GM08714 (cell line): ENCODE measurements at regions not wholly inside any gene's neighbourhood (a gene's known extent, or its start where the extent isn't known, plus 50 kb on each side); places are given as distances from the start of the nearest gene placed in this dataset.
"Not testable (repeated sequence)": the region's sequence is repeated elsewhere in the genome, so short reads cannot be mapped to it uniquely, and the experiment has no call there.

Source experiments
- H3K4me3 ChIP-seq: fragments of 200-500 bp; sonication (Bioruptor generic); 2 replicates; pipeline ENCODE4 v1.5.1; 2014; ENCODE audit warnings: mild to moderate bottlenecking, low read length, inconsistent platforms
- ZNF274 ChIP-seq: IDR thresholded peaks from 2 replicates; pipeline ENCODE4 v1.6.1; 2012; ENCODE audit warnings: mild to moderate bottlenecking, low read depth, low read length

DNA sequence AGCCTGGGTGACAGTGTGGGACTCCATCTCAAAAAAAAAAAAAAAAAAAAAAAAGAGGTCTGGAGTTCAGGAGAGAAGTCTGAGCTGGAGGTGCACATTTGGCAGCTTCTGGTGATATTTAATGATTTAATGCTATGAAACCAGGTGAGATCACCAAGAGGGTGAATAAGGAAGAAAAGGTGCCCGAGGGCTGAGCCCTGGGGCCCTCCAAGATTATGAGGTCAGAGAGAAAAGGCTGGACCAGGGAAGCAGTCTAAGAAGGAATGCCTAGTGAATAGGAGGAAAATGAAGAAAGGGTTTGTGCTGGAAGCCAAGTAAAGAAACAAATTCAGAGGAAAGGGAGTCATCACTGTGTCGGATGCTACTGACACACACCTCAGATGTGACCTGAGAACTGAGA is 88.0 kb upstream of the PELI1 start:
- no peak overlapping the region for H3K4me3 ChIP-seq
- no peak for TF ChIP-seq ZNF274

DNA sequence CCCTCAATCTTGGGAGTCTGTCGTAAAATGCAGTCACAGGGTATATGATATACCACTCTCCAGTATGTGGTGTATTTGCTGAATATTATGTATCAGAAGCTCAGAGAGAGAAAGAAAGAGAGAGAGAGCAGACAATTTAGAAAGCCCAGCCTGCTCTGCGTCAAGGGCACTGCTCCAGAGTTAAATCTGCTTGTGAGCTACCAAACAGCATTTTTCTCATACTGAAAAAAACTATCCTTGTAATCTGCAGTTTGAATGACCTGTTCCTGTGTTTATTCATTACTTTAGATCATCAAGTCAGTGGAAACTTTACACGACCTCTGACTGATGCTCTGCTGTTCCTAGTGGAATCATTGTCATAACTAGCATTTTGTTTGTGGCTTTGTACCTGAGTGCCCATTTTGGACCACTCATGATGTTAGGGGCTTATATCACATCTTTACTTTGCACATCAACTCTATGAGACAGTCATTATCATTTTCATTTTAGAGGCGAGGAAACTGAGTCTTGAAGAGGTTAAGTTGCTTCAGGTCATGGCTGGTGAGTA is 89.2 kb upstream of the PELI1 start:
- no peak overlapping the region for H3K4me3 ChIP-seq
- no peak for TF ChIP-seq ZNF274

DNA sequence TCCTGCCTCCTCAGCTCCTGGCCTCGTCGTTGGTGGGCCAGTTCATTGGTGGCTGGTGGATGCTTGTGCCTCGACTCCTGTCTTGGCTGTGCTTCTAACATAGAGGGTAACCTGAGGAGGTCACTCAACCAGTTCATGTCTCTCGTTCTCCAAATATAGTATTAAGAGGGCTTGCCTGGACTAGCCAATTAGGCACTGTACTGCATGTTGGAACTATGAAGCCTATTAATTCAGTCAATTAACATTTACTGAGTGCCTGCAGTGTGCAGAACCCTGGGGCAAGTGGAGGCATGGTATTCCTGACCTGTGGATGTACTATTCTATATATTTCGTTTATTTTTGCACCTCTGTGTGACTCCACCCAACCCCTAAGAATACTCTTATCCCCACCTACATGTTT is 89.9 kb upstream of the PELI1 start:
- H3K4me3 ChIP-seq = peak overlapping the region; percentile 33; the same call in 1 of the 2 replicates
- no peak for TF ChIP-seq ZNF274

DNA sequence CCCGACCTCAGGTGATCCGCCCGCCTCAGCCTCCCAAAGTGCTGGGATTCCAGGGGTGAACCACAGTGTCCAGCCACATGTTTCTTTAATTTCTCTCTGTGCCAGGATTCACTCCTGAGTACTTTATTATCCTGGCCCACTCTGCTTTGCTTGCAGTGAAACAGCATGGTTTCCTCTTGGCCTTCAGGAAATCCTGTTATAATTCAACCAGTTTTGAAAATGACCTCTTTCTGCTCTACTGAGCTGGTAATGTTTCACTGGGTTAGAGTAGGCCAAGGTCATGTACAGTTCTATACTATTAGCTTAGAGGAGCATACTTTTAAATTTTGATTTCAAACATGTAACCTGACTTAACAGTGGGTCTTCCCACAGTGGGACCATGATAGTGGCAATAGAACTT is 90.6 kb upstream of the PELI1 start:
- no peak for TF ChIP-seq ZNF274
- H3K4me3 ChIP-seq = peak overlapping the region; percentile 51; the same call in 1 of the 2 replicates

DNA sequence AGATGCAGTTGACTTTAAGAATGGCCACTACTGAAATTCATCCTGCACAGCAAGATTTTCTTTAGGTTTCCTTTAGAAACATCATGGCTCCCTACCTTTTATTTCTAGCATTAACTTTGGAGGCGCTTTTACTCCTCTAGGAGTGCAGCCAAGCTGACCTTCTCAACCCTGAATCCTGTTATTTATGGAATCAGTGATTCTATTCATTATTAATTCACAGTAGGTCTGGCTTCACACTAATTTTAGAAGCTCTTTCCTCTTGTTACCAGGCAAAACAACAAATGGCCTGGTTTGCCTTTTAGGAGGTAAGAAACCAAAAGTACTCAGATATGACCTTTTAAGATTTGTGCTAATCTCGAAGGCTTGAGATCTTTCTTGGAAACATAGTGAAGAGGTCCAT is 93.0 kb upstream of the PELI1 start:
- no peak overlapping the region for H3K4me3 ChIP-seq
- no peak for TF ChIP-seq ZNF274

DNA sequence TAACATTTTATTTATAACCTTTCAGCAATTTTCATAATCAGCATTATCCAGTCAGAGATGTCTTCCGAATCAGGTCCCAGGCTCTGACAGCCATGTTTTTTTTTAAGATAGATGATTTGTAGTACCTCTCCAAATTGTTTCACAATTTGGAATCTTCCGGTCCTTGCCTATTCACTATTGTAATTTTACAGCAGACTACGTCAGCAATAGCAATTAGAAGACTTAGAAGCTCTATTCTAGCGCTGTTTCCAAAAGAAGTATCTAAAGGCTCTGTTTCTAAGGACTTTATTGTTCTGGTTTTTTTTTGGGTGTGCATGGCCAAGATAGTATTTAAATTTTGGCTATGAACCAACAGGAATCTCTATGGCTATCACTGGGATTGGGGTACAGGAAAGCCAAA is 94.6 kb upstream of the PELI1 start:
- TF ChIP-seq ZNF274 = no peak
- H3K4me3 ChIP-seq = no peak overlapping the region

DNA sequence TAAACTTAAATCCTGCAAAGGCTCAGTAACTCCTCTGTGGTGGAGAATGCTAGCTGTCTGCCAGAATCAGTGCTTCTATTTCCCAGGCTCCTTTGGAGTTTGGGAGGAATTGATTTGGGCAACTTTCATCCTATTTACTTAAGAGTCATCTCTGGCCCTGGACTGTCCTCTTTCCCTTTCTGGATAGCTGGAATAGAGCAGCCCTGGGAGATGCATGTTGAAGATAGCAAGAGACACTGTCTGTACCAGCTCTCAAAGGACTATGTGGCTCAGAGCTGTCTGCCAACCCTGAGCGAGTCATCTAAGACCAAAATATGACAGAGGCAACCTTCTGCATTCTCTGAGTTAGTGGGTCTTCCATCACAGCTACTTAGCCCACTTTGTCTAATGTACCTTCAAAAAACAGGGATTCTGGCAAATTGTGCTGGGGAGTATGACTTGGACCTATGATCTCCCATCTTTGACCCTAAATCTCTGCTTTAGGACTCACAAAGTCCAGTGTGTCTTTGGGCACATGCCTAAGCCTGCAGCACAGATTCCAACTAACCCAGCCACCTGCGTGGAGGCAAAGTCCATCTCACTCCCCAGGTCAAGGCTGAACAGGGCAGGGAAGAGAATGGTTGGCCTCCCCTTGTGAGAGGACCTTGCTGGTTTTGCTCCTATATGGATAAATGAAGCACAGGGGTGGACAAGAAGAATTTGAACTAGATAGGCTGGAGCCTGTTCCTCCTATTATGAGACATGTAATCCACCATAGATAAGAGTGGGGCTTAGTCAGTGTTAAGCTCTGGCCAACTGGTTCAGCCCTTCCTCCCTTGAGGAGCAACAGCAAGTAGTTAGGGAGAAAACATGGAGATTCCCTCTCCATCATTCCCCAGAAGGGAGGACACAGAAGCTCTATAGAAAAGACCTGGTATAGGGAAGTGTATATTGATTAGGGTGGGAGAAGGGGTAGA is 99.1 kb upstream of the PELI1 start:
- TF ChIP-seq ZNF274 = no peak
- no peak overlapping the region for H3K4me3 ChIP-seq

DNA sequence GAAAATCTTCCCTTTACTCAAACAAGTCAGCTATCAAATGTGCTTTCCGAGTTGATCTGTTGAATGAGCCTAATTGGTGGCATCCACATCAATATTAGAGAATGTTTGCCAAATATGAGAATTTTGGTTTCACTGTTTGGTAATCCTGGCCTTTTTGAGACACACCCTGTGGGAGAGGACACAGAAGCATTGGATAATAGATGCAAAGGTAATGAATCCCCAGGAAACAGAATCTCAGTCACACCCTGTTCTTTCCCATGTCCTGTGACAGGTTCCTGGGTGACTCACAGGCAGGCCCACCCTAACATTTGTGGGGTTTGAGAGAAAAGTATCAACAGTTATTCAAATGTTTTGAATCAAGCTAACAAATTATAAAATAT is 99.8 kb upstream of the PELI1 start:
- H3K4me3 ChIP-seq = no peak overlapping the region
- TF ChIP-seq ZNF274 = no peak

DNA sequence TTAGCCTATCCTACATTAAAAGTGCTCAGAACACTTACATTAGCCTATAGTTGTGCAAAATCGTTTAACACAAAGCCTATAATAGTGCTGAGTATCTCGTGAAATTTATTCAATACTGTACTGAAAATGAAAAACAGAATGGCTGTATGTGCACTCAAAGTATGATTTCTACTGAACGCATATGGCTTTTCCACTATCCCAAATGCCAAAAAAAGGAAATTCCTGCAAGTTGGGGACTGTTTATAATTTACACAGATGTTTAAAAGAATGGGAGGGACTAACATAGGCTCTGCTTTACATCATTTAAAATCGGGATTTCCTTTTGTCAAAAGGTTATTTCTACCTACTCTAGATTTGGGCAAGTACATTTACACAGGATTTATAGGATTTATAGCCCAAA is 101.4 kb upstream of the PELI1 start:
- TF ChIP-seq ZNF274 = no peak
- no peak overlapping the region for H3K4me3 ChIP-seq

DNA sequence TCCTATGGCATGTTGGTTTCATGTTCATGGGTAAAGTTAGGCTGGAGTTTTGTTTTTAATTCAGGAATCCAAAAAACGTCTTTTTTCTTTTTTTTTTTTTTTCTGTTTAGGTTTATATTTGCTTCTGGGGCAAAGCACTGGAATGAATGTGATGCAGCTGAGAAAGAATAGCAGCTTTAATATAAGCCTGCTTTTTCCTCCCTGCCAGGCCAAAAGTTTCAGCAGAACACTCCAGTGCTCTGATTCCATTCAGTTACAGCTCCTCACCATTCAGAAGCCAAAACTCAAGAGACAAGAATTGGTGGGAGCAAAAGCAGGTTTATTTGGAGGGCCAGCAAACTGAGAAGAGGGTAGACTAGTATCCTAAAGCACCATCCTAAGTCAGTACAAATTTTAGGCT is 102.7 kb upstream of the PELI1 start:
- H3K4me3 ChIP-seq = no peak overlapping the region
- no peak for TF ChIP-seq ZNF274

DNA sequence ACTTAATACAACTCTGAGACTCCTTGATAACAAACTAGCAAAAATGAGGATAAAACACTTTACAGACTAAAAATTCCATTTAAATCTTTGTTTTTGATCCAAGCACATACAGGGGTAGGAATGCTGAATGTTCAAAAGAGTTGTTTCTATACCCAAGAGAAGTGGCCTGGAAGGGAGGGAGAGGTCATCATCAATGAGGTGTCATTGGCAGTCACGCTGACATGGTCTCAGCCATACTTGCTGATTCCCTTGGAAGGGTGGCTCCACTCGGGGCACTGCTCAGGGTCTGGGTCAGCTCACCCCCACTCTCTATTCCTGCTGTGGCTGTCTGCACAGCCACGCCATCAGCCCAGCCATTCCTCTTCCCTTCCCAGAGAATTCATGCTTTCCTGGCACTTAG is 105.2 kb upstream of the PELI1 start:
- H3K4me3 ChIP-seq = no peak overlapping the region
- no peak for TF ChIP-seq ZNF274

DNA sequence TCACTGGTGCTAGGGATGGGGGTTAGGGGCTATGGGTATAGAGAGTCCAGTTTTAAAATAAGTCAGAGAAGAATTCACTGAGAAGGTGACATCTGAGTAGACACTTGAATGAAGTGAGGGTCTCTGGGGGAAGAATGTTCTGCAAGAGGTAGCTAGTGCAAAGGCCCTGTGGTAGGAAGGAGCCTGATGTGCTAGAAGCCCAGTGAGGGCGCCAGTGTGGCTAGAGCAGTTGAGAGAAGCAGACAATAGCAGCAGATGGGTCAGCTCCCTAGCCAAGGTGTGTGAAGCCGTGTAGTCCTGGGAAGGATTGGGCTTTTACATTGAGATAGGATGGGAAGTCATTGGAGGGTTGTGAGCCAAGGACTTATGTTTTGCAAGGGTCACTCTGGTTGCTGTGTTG is 105.8 kb upstream of the PELI1 start:
- H3K4me3 ChIP-seq = no peak overlapping the region
- TF ChIP-seq ZNF274 = no peak

DNA sequence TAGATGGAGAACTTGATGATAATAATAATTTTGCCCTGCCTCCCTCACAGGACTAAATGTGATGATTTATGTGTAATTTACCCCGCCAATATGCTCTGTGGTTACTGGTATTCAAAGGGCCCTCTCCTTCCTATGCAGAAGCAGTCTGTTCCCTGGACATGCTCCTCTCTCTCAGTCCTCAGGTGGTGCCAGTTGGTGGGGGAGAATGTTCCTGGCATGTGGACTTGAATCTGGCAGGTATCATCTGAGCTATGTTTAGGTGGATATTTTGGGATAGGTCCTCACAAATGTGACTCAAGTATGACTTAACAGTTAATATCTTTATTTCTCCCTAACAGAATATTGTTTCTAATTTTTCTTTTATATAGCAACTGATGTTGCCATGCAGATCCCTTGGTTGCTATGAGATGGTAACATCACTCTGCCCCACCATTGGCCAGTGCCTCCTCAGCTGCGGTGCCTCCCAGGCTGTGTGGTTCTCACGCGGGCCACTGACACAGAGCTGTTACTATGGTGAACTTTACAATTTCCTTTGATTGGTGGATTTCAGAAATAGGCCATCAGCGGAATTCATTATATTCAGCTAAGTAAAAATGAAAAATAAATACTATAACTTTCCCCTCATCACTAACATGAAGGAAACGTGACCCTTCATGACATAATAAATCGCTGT is 106.7 kb upstream of the PELI1 start:
- no peak overlapping the region for H3K4me3 ChIP-seq
- TF ChIP-seq ZNF274 = no peak

DNA sequence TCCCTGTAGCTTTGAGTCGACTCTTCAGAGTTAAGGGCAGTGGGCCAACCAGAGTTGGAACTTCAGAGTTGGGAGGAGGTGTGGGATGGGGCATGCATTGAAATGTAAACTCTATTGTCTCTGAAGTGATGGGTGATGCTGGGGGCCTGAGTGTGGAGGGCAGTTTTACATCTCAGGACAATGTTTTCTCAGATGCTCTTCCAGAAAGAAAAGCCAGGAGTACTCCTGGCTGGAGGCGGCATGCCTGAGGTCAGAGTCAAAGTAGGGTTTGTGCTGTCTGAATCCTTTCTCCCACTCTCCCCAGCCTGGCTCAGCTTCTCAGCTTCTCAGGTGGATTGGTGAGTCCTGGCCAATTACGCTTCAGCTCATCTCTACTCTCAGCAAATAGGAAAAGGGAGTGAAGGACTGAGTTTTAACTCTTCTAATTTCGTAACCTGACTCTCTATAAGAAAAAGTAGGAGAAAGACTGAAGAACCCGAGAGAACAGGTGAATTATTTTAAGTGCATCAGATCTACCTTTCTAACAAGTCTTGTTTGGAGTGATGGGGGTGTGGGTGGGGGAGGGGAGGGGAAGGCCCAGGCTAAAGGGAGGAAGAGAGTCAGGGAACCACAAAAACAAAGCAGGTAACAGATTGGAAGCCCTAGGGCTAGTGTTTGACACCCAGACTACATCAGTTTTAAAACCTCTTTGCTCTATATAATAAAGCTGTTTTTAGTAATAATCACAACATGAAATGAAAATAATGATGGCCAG is 107.5 kb upstream of the PELI1 start:
- no peak for TF ChIP-seq ZNF274
- no peak overlapping the region for H3K4me3 ChIP-seq

DNA sequence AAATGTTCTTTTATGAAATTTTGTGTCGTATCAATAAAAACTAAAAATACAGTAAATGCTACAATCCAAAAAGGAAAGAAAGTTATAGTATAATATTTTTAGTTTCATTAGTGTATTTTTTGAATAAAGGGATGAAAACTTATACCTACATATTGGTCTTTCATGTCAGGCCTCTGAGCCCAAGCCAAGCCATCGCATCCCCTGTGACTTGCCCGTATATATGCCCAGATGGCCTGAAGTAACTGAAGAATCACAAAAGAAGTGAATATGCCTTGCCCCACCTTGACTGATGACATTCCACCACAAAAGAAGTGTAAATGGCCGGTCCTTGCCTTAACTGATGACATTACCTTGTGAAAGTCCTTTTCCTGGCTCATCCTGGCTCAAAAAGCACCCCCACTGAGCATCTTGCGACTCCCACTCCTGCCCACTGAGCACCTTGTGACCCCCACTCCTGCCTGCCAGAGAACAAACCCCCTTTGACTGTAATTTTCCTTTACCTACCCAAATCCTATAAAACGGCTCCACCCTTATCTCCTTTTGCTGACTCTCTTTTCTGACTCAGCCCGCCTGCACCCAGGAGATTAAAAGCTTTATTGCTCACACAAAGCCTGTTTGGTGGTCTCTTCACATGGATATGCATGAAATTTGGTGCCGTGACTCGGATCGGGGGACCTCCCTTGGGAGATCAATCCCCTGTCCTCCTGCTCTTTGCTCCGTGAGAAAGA is 108.2 kb upstream of the PELI1 start:
- H3K4me3 ChIP-seq = not testable (repeated sequence)

DNA sequence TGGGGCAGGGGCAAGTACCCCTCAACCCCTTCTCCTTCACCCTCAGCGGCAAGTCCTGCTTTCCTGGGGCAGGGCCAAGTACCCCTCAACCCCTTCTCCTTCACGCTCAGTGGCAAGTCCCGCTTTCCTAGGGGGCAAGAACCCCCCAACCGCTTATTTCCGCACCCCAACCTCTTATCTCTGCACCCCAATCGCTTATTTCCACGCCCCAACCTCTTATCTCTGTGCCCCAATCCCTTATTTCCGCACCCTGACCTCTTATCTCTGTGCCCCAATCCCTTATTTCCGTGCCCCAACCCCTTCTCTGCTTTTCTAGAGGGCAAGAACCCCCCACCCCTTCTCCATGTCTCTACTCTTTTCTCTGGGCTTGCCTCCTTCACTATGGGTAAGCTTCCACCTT is 109.2 kb upstream of the PELI1 start:
- not testable (repeated sequence) for H3K4me3 ChIP-seq
